ENCODE measurements at regions not wholly inside any gene's neighbourhood (a gene's known extent, or its start where the extent isn't known, plus 50 kb on each side); places are given as distances from the start of the nearest gene placed in this dataset.

DNA sequence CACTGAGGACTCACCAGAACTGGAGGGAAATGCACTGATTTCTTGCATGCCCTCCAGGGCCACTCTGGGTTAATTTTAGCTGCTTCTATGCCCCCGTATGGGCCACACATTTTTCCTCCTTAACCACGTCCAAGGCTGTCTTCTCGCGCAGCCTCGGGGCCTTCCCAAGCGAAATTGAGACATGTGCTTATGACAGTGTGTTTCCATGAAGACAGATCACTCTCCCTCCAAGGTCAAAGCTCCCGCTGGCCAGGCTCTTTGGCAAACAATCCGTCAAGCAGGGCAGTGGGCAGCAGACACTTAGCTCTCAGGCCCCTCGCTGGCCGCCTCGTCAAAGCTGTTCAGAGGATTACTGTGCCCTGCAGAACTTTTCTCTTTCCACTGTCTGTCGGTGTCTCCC lies 243.0 kb upstream of the N4BP1 start:
- POLR2A ChIA-PET: no interaction called here
- no peak for DNase-seq (ENCODE audit: low read depth, low spot score)
- Histone ChIP-seq H3K27me3 (ENCODE audit: control insufficient read depth, insufficient read depth, low read length) (no peaks in the 10 kb centered on the region), H3K27ac (ENCODE audit: low read depth, low read length) (no peak overlapping the region), H3K4me3 (ENCODE audit: low read depth, low read length) (no peak overlapping the region), H3K9me3 (ENCODE audit: control insufficient read depth, insufficient read depth, low read length) (peaks cover 12% of the 10 kb centered on the region)
- CTCF ChIA-PET: no interaction called here
- TF ChIP-seq, protein P1, sequence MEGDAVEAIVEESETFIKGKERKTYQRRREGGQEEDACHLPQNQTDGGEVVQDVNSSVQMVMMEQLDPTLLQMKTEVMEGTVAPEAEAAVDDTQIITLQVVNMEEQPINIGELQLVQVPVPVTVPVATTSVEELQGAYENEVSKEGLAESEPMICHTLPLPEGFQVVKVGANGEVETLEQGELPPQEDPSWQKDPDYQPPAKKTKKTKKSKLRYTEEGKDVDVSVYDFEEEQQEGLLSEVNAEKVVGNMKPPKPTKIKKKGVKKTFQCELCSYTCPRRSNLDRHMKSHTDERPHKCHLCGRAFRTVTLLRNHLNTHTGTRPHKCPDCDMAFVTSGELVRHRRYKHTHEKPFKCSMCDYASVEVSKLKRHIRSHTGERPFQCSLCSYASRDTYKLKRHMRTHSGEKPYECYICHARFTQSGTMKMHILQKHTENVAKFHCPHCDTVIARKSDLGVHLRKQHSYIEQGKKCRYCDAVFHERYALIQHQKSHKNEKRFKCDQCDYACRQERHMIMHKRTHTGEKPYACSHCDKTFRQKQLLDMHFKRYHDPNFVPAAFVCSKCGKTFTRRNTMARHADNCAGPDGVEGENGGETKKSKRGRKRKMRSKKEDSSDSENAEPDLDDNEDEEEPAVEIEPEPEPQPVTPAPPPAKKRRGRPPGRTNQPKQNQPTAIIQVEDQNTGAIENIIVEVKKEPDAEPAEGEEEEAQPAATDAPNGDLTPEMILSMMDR (IDR thresholded peaks at IDR 0.05; ENCODE audit: low read depth, low read length): no peak

- peaks cover 12% of the 10 kb centered on the region for H3K9me3 ChIP-seq (ENCODE audit: control insufficient read depth, insufficient read depth, low read length)
- no peak overlapping the region for H3K27ac ChIP-seq (ENCODE audit: low read depth, low read length)
- no peak overlapping the region for H3K4me3 ChIP-seq (ENCODE audit: low read depth, low read length)
- no peaks in the 10 kb centered on the region for H3K27me3 ChIP-seq (ENCODE audit: control insufficient read depth, insufficient read depth, low read length)
- DNase-seq (ENCODE audit: low read depth, low spot score): no peak
- TF ChIP-seq, protein P1 (IDR thresholded peaks at IDR 0.05; ENCODE audit: low read depth, low read length): no peak
- CTCF ChIA-PET: interaction anchor here (0.6 kb wide), 1 partner anchor 1944 kb away, joined by 4 read pairs; no protein-coding TSS in a partner anchor
- POLR2A ChIA-PET: no interaction called here
Measured at GRCh38 chr16:48852458-48852857, 242.5 kb upstream of the N4BP1 start.

- ChIA-PET POLR2A (no interaction called here), CTCF (no interaction called here)
- DNase-seq (ENCODE audit: low read depth, low spot score): no peak
- Histone ChIP-seq H3K27ac (ENCODE audit: low read depth, low read length) (no peak overlapping the region), H3K27me3 (ENCODE audit: control insufficient read depth, insufficient read depth, low read length) (no peaks in the 10 kb centered on the region), H3K9me3 (ENCODE audit: control insufficient read depth, insufficient read depth, low read length) (peaks cover 12% of the 10 kb centered on the region), H3K4me3 (ENCODE audit: low read depth, low read length) (no peak overlapping the region)
- TF ChIP-seq, protein P1 (IDR thresholded peaks at IDR 0.05; ENCODE audit: low read depth, low read length): no peak
Measured at GRCh38 chr16:48850097-48850770, 240.3 kb upstream of the N4BP1 start.

- Histone ChIP-seq H3K27me3 (ENCODE audit: control insufficient read depth, insufficient read depth, low read length) (no peaks in the 10 kb centered on the region), H3K27ac (ENCODE audit: low read depth, low read length) (no peak overlapping the region), H3K9me3 (ENCODE audit: control insufficient read depth, insufficient read depth, low read length) (peaks cover 9% of the 10 kb centered on the region), H3K4me3 (ENCODE audit: low read depth, low read length) (no peak overlapping the region)
- TF ChIP-seq, protein P1 (IDR thresholded peaks at IDR 0.05; ENCODE audit: low read depth, low read length): no peak
- CTCF ChIA-PET: no interaction called here
- no peak for DNase-seq (ENCODE audit: low read depth, low spot score)
- POLR2A ChIA-PET: no interaction called here
Measured at GRCh38 chr16:48846277-48846676, 236.3 kb upstream of the N4BP1 start.

DNA sequence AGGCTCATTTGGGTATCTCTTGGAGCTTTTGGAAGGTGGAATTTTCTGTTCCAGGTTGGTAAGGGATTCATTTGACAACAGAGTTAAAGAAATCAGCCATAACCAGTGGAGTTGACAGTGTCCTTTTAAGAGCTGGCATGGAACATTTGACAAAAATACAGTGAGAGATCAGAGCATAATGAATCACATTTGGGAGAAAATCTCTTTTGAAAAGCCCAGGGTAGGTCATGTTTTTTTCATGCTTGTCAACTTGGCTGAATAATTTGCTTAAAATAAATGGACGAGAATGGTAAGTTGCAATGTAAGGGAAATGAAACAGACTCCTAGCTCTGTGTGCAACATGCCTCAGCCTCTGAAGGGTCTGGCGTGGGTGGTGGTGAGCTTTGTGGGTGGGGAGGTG lies 235.3 kb upstream of the N4BP1 start:
- POLR2A ChIA-PET: no interaction called here
- no peak overlapping the region for H3K4me3 ChIP-seq (ENCODE audit: low read depth, low read length)
- no peak overlapping the region for H3K27ac ChIP-seq (ENCODE audit: low read depth, low read length)
- TF ChIP-seq, protein P1 (IDR thresholded peaks at IDR 0.05; ENCODE audit: low read depth, low read length): no peak
- DNase-seq (ENCODE audit: low read depth, low spot score): no peak
- peaks cover 9% of the 10 kb centered on the region for H3K9me3 ChIP-seq (ENCODE audit: control insufficient read depth, insufficient read depth, low read length)
- CTCF ChIA-PET: no interaction called here
- no peaks in the 10 kb centered on the region for H3K27me3 ChIP-seq (ENCODE audit: control insufficient read depth, insufficient read depth, low read length)
